ENCODE measurements at regions not wholly inside any gene's neighbourhood (a gene's known extent, or its start where the extent isn't known, plus 50 kb on each side); places are given as distances from the start of the nearest gene placed in this dataset.

GRCh38 chr6:150685860-150686259, 86.2 kb downstream of the PLEKHG1 start (continued):
- TF ChIP-seq MYC (IDR thresholded peaks at IDR 0.05; ENCODE audit: low read depth, low read length), result 0 out of 2 replicates have a peak, but pooled peaks have one; percentile 14
- TF ChIP-seq MYC (CRISPR knock-in tag; IDR thresholded peaks at IDR 0.05; ENCODE audit: borderline replicate concordance, low read depth), result no peak
- TF ChIP-seq SIN3B (IDR thresholded peaks at IDR 0.05; ENCODE audit: low read depth), result no peak
- TF ChIP-seq LCOR (CRISPR knock-in tag; IDR thresholded peaks at IDR 0.05), result no peak
- TF ChIP-seq IRF9 (tag; IDR thresholded peaks at IDR 0.05), result no peak
- TF ChIP-seq ZNF76 (CRISPR knock-in tag; IDR thresholded peaks at IDR 0.05; ENCODE audit: borderline replicate concordance), result no peak
- TF ChIP-seq KLF16 (IDR thresholded peaks at IDR 0.05), result peak; percentile 22; the same call in 1 of the 2 replicates
- no peak for TF ChIP-seq TAF1 (IDR thresholded peaks at IDR 0.05; ENCODE audit: control insufficient read depth, extremely low read depth, insufficient read depth, low read length, severe bottlenecking)
- TF ChIP-seq TRIM25 (IDR thresholded peaks at IDR 0.05; ENCODE audit: borderline replicate concordance), result no peak
- TF ChIP-seq CXXC5 (CRISPR knock-in tag; IDR thresholded peaks at IDR 0.05), result no peak
- no peak for TF ChIP-seq CC2D1A (IDR thresholded peaks at IDR 0.05)
- TF ChIP-seq ZNF764 (CRISPR knock-in tag; IDR thresholded peaks at IDR 0.05; ENCODE audit: low read depth), result no peak
- TF ChIP-seq REST (IDR thresholded peaks at IDR 0.05; ENCODE audit: borderline replicate concordance), result peak; percentile 46; the same call in 1 of the 2 replicates
- TF ChIP-seq REST (CRISPR knock-in tag; IDR thresholded peaks at IDR 0.05; ENCODE audit: low read depth), result no peak
- peak; percentile 61; the same call in 1 of the 2 replicates for TF ChIP-seq CREB3L1 (IDR thresholded peaks at IDR 0.05; ENCODE audit: borderline replicate concordance, low read depth)
- no peak for TF ChIP-seq RBM34 (IDR thresholded peaks at IDR 0.05; ENCODE audit: borderline replicate concordance, insufficient read depth, low read length)
- no peak for TF ChIP-seq TAF15 (IDR thresholded peaks at IDR 0.05; ENCODE audit: low read depth, low read length)
- TF ChIP-seq NFIC (IDR thresholded peaks at IDR 0.05), result 0 out of 2 replicates have a peak, but pooled peaks have one; percentile 4
